ENCODE measurements at regions not wholly inside any gene's neighbourhood (a gene's known extent, or its start where the extent isn't known, plus 50 kb on each side); places are given as distances from the start of the nearest gene placed in this dataset.

DNA sequence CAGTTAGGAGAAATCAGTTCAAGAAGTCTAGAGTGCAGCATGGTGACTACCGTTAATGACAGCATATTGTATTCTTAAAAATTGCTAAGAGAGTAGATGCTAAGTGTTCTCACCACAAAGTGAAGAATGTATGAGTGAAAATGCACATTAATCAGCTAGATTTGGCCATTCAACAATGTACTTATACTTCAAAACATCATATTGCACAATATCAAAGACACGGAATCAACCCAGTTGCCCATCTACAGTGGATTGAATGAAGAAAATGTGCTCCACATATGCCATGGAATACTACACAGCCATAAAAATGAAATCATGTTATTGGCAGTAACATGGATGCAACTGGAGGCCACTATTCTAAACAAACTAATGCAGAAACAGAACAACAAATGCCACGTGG, 119.9 kb upstream of the NDN start:
- Histone ChIP-seq H3K27me3 (no peaks in the 10 kb centered on the region), H3K36me3 (no peaks in the 10 kb centered on the region), H3K4me3 (no peak overlapping the region), H3K4me1 (no peaks in the 10 kb centered on the region), H3K9me3 (peaks cover 0 to 5% of the 10 kb centered on the region in 2 donors), H3K27ac (no peak overlapping the region)
- no peak for TF ChIP-seq POLR2AphosphoS5 (IDR thresholded peaks at IDR 0.05)
- intact Hi-C loops (cut with DNase I; ENCODE audit: low total_unique reads), result no loop called here
- DNase-seq (ENCODE audit: low spot score in 2 of 2), result no peak

DNA sequence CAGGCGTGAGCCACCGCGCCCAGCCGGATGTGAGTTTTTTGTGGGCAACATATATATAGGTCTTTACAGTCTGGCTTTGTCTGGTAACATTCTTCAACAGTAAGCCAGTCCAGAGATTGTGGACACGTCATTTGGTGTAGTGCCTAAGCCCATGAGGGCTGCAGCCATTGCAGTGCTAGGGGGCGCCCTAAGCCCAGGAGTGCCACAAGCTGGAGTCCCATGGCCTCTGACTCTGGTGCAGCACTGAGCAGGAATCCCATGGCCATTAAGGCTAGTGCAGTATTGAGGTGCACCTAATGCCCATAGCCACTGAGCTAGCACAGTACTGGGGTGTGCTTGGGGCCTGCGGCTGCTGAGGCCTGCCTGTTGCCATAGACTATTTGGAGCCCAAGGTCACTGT, 136.4 kb upstream of the NDN start:
- Histone ChIP-seq H3K9me3 (peaks cover 0 to 8% of the 10 kb centered on the region in 2 donors), H3K27me3 (no peaks in the 10 kb centered on the region), H3K4me3 (no peak overlapping the region), H3K4me1 (no peaks in the 10 kb centered on the region), H3K27ac (no peak overlapping the region), H3K36me3 (no peaks in the 10 kb centered on the region)
- intact Hi-C loops (cut with DNase I; ENCODE audit: low total_unique reads), result no loop called here
- TF ChIP-seq, protein P1, sequence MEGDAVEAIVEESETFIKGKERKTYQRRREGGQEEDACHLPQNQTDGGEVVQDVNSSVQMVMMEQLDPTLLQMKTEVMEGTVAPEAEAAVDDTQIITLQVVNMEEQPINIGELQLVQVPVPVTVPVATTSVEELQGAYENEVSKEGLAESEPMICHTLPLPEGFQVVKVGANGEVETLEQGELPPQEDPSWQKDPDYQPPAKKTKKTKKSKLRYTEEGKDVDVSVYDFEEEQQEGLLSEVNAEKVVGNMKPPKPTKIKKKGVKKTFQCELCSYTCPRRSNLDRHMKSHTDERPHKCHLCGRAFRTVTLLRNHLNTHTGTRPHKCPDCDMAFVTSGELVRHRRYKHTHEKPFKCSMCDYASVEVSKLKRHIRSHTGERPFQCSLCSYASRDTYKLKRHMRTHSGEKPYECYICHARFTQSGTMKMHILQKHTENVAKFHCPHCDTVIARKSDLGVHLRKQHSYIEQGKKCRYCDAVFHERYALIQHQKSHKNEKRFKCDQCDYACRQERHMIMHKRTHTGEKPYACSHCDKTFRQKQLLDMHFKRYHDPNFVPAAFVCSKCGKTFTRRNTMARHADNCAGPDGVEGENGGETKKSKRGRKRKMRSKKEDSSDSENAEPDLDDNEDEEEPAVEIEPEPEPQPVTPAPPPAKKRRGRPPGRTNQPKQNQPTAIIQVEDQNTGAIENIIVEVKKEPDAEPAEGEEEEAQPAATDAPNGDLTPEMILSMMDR (IDR thresholded peaks at IDR 0.05), result no peak
- no peak for TF ChIP-seq POLR2A (IDR thresholded peaks at IDR 0.05)
- TF ChIP-seq POLR2AphosphoS5 (IDR thresholded peaks at IDR 0.05), result no peak
- DNase-seq (ENCODE audit: low spot score in 2 of 2), result no peak

DNA sequence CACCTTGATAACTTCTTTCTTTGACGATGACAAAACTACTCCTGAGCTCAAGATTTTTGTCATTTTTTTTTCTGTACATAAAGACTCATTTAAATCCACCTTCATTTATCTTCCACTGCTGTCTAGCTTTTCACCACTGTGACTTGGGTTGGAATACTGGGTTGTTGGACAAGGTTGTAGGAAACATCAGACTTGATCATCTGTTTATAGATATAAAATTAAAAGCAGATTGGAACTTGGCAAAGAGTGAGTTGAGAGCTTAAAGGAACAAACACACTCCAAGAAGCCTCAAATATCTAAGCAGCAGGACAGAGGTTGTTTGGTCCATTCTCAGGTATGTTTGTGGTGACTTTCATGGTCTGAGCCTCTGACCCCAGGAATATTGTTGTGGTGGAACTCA, 141.7 kb upstream of the NDN start:
- H3K27me3 ChIP-seq, result no peaks in the 10 kb centered on the region
- intact Hi-C loops (cut with DNase I; ENCODE audit: low total_unique reads), result no loop called here
- DNase-seq (ENCODE audit: low spot score in 2 of 2), result no peak

DNA sequence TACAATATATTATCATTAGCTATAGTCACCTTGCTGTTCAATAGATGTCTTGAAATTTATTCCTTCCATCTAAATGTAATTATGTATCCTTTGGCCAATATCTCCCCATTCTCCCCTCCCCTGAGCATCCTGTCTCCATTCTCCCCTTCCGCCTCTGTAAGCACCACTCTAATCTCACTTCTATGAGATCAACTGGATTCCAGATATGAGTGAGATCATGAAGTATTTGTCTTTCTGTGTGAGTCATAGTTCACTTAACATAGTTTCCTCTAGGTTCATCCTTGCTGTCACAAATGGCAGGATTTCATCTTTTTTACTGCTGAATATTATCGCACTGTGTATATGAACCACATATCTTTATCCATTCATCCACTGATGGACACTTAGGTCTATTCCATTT, 148.8 kb upstream of the NDN start:
- H3K27me3 ChIP-seq, result no peaks in the 10 kb centered on the region
- no peak overlapping the region for H3K4me3 ChIP-seq
- no peaks in the 10 kb centered on the region for H3K4me1 ChIP-seq
- H3K27ac ChIP-seq, result no peak overlapping the region
- intact Hi-C loops (cut with DNase I; ENCODE audit: low total_unique reads), result no loop called here
- no peak for DNase-seq (ENCODE audit: low spot score in 2 of 2)
- peaks cover 0 to 2% of the 10 kb centered on the region in 2 donors for H3K9me3 ChIP-seq
- TF ChIP-seq POLR2A (IDR thresholded peaks at IDR 0.05) (no peak), POLR2AphosphoS5 (IDR thresholded peaks at IDR 0.05) (no peak)
- no peaks in the 10 kb centered on the region for H3K36me3 ChIP-seq

More for the DNA sequence above, 141.7 kb upstream of the NDN start:
- Histone ChIP-seq H3K9me3 (no peaks in the 10 kb centered on the region), H3K36me3 (no peaks in the 10 kb centered on the region), H3K4me3 (no peak overlapping the region), H3K4me1 (no peaks in the 10 kb centered on the region), H3K27ac (no peak overlapping the region)
- TF ChIP-seq, protein P1 (IDR thresholded peaks at IDR 0.05), result no peak
- TF ChIP-seq POLR2A (IDR thresholded peaks at IDR 0.05), result no peak
- no peak for TF ChIP-seq POLR2AphosphoS5 (IDR thresholded peaks at IDR 0.05)

DNA sequence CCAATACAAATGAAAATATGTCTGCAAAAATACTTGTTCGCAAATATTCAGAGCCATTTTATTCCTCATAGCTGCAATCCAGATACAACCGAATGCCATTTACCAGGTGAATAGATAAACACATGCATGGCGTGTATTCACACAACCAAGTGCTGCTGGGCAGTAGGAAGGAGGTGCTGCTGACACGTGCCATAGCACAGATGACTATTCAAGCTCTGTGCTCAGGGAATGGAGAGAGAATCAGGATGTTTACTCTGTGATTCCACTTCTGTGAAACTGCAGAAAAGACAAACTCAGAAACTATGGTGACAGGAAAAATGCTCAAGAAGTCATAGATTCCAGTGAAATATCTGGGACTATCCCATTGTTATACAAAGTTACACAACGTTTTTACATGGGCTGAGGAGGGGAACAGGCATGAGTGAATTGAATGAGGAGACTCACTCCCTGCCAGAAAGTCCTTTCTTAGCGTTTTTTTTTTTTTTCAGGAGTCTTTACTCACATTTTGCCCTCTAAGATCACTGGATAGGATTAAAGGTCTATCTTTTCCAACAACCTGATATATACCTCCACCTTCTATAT, 152.9 kb upstream of the NDN start:
- no peaks in the 10 kb centered on the region for H3K36me3 ChIP-seq
- no peaks in the 10 kb centered on the region for H3K27me3 ChIP-seq
- H3K27ac ChIP-seq, result no peak overlapping the region
- no peak for TF ChIP-seq POLR2AphosphoS5 (IDR thresholded peaks at IDR 0.05)
- no peak for TF ChIP-seq POLR2A (IDR thresholded peaks at IDR 0.05)
- TF ChIP-seq, protein P1 (IDR thresholded peaks at IDR 0.05), result no peak
- H3K4me3 ChIP-seq, result no peak overlapping the region
- intact Hi-C loops (cut with DNase I; ENCODE audit: low total_unique reads), result no loop called here
- no peaks in the 10 kb centered on the region for H3K4me1 ChIP-seq
- DNase-seq (ENCODE audit: low spot score in 2 of 2), result no peak
- H3K9me3 ChIP-seq, result peaks cover 0 to 14% of the 10 kb centered on the region in 2 donors

DNA sequence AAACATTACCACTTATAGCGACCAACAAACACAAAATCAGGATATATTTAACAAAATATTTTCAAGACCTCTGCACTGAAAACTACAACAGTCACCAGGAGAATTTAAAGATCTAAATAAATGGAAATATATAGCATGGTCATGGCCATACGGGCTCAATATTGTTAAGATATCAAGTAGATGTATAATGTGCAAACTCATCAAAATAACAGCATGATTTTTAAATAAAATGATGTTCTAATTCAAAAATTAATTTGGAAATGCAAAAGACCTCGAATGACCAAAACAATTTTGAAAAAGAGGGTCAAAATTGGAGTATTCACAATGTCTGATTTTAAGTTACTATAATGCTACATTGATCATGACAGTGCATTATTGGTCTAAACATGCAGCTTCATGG, 159.1 kb upstream of the NDN start:
- intact Hi-C loops (cut with DNase I; ENCODE audit: low total_unique reads), result no loop called here
- Histone ChIP-seq H3K27ac (no peak overlapping the region), H3K4me1 (no peaks in the 10 kb centered on the region), H3K4me3 (no peak overlapping the region), H3K36me3 (no peaks in the 10 kb centered on the region), H3K27me3 (no peaks in the 10 kb centered on the region), H3K9me3 (peaks cover 3 to 10% of the 10 kb centered on the region in 2 donors)
- TF ChIP-seq POLR2A (IDR thresholded peaks at IDR 0.05) (no peak), POLR2AphosphoS5 (IDR thresholded peaks at IDR 0.05) (no peak)
- TF ChIP-seq, protein P1 (IDR thresholded peaks at IDR 0.05), result no peak
- no peak for DNase-seq (ENCODE audit: low spot score in 2 of 2)

Data from breast epithelium (tissue), 4 donors.